Prostate gland (tissue), 2 donors: ENCODE measurements at regions not wholly inside any gene's neighbourhood (a gene's known extent, or its start where the extent isn't known, plus 50 kb on each side); places are given as distances from the start of the nearest gene placed in this dataset.

Source experiments
- DNase-seq: peaks from one replicate; pipeline ENCODE4 v3.0.0-alpha.2; 2019; ENCODE audit warnings: low spot score
- H3K27ac ChIP-seq, 2 donors: fragments of 200-600 bp; sonication (generic); 2 replicates each; pipeline ENCODE4 v1.5.1; 2017 to 2019
- H3K27me3 ChIP-seq: fragments of 200-600 bp; sonication (generic); replicated peaks from 2 replicates; pipeline ENCODE4 v1.5.1; 2019; ENCODE audit not compliant: insufficient read depth
- H3K36me3 ChIP-seq, 2 donors: fragments of 200-600 bp; sonication (generic); 1 replicate in 1 of 2; 2 replicates in 1 of 2; pipeline versions ENCODE4 v1.5.1 to v1.8.1; 2017 to 2019
- H3K4me1 ChIP-seq: fragments of 200-600 bp; sonication (generic); replicated peaks from 2 replicates; pipeline ENCODE4 v1.5.1; 2019
- H3K4me3 ChIP-seq, 2 donors: fragments of 200-600 bp; sonication (generic); 2 replicates each; pipeline ENCODE4 v1.5.1; 2017 to 2019
- H3K9me3 ChIP-seq: fragments of 200-600 bp; sonication (generic); 2 replicates; pipeline ENCODE4 v1.5.1; 2017
- CTCF ChIP-seq, 4 experiments: fragments of 200-600 bp in 2 of 4; fragments of 450-650 bp in 2 of 4; sonication (generic) in 2 of 4; IDR thresholded peaks; 1 replicate in 3 of 4; 2 replicates in 1 of 4; pipeline ENCODE4 v1.5.1; 2016 to 2019; ENCODE audit warnings: antibody characterized with exemption in 4 of 4, mild to moderate bottlenecking in 2 of 4, moderate library complexity in 2 of 4
- POLR2A ChIP-seq: fragments of 450-650 bp; IDR thresholded peaks from one replicate; pipeline ENCODE4 v1.6.1; 2016; ENCODE audit warnings: antibody characterized with exemption, mild to moderate bottlenecking
- POLR2AphosphoS5 ChIP-seq: sonication (generic); formaldehyde crosslinking; IDR thresholded peaks from one replicate; pipeline ENCODE4 v1.6.1; 2017; ENCODE audit warnings: antibody characterized with exemption
- WGBS: methylation state at CpG from one replicate; pipeline ENCODE4 v1.1.5; 2018; 5-methylcytosine and 5-hydroxymethylcytosine counted together
- intact Hi-C: fragments of 100-400 bp; cut with DNase I; formaldehyde crosslinking; loops from one replicate; pipeline ENCODE4 v1.14.2; 2022

GRCh38 chr10:61835069-61835945 lies 66.2 kb upstream of the ARID5B start:
- WGBS, result 20% methylated on average over 8 of the region's 8 CpGs
- no peak overlapping the region for H3K4me3 ChIP-seq
- DNase-seq, result no peak
- peaks cover 14% of the 10 kb centered on the region for H3K4me1 ChIP-seq
- H3K9me3 ChIP-seq, result no peaks in the 10 kb centered on the region
- intact Hi-C loops, result loop anchor here (5.0 kb wide), 1 partner anchor 62 kb away; no protein-coding TSS in a partner anchor
- peak overlapping the region; percentile 65 to 78 for H3K27ac ChIP-seq
- no peaks in the 10 kb centered on the region for H3K27me3 ChIP-seq
- TF ChIP-seq CTCF (IDR thresholded peaks at IDR 0.05) (peak in 3 of 4 experiments; percentile 36 to 49 (median 47)), POLR2AphosphoS5 (peak; percentile 17), POLR2A (no peak)
- H3K36me3 ChIP-seq, result no peaks in the 10 kb centered on the region

GRCh38 chr10:61835946-61836887 lies 65.3 kb upstream of the ARID5B start:
- TF ChIP-seq CTCF (IDR thresholded peaks at IDR 0.05), result no peak
- TF ChIP-seq POLR2A, result no peak
- no peak for TF ChIP-seq POLR2AphosphoS5
- Histone ChIP-seq H3K4me1 (peaks cover 17% of the 10 kb centered on the region), H3K36me3 (no peaks in the 10 kb centered on the region), H3K9me3 (no peaks in the 10 kb centered on the region), H3K27me3 (no peaks in the 10 kb centered on the region), H3K27ac (peak overlapping the region; percentile 71 to 78), H3K4me3 (no peak overlapping the region)
- intact Hi-C loops, result loop anchor here (5.0 kb wide), 1 partner anchor 61 kb away; no protein-coding TSS in a partner anchor
- 7% methylated on average over 6 of the region's 6 CpGs for WGBS
- DNase-seq, result no peak

GRCh38 chr10:61836888-61837754 lies 64.4 kb upstream of the ARID5B start:
- H3K4me3 ChIP-seq, result no peak overlapping the region
- no peaks in the 10 kb centered on the region for H3K27me3 ChIP-seq
- no peaks in the 10 kb centered on the region for H3K36me3 ChIP-seq
- H3K27ac ChIP-seq, result peak overlapping the region; percentile 71 to 79
- 10% methylated on average over 4 of the region's 4 CpGs for WGBS
- intact Hi-C loops, result loop anchor here (5.0 kb wide), 1 partner anchor 60 kb away; no protein-coding TSS in a partner anchor
- no peak for TF ChIP-seq CTCF (IDR thresholded peaks at IDR 0.05)
- TF ChIP-seq POLR2AphosphoS5, result peak; percentile 56
- H3K4me1 ChIP-seq, result peaks cover 20% of the 10 kb centered on the region
- H3K9me3 ChIP-seq, result no peaks in the 10 kb centered on the region
- no peak for DNase-seq

GRCh38 chr10:61837755-61838171 lies 63.7 kb upstream of the ARID5B start:
- intact Hi-C loops, result loop anchor here (5.0 kb wide), 1 partner anchor 60 kb away; no protein-coding TSS in a partner anchor
- no peak overlapping the region for H3K4me3 ChIP-seq
- H3K27ac ChIP-seq, result peak overlapping the region; percentile 71 to 79
- TF ChIP-seq CTCF (IDR thresholded peaks at IDR 0.05) (no peak), POLR2A (no peak), POLR2AphosphoS5 (no peak)
- 2% methylated on average over 6 of the region's 6 CpGs for WGBS
- H3K9me3 ChIP-seq, result no peaks in the 10 kb centered on the region
- no peak for DNase-seq
- H3K4me1 ChIP-seq, result peaks cover 20% of the 10 kb centered on the region
- H3K36me3 ChIP-seq, result no peaks in the 10 kb centered on the region
- H3K27me3 ChIP-seq, result no peaks in the 10 kb centered on the region
